ENCODE measurements at regions not wholly inside any gene's neighbourhood (a gene's known extent, or its start where the extent isn't known, plus 50 kb on each side); places are given as distances from the start of the nearest gene placed in this dataset.

- Mint-ChIP-seq H3K9me3 (no peaks in the 10 kb centered on the region), H3K27ac (no peak overlapping the region), H3K36me3 (ENCODE audit: low read depth) (no peaks in the 10 kb centered on the region), H3K27me3 (ENCODE audit: insufficient read depth, low read depth, poor library complexity) (peaks cover 2% of the 10 kb centered on the region), H3K4me1 (peaks cover 6% of the 10 kb centered on the region; the same call in 1 of the 3 replicates), H3K4me3 (no peak overlapping the region)
- Histone ChIP-seq H3F3A (replicated peaks; ENCODE audit: low read depth) (no peaks in the 10 kb centered on the region), H3K4me2 (no peak overlapping the region), H3K4me1 (ENCODE audit: insufficient read depth) (no peaks in the 10 kb centered on the region), H4K20me1 (replicated peaks; ENCODE audit: insufficient read depth) (no peaks in the 10 kb centered on the region), H3K9me2 (ENCODE audit: insufficient read depth) (no peaks in the 10 kb centered on the region), H3K36me3 (ENCODE audit: insufficient read depth) (no peaks in the 10 kb centered on the region), H3K79me2 (replicated peaks; ENCODE audit: insufficient read depth) (no peaks in the 10 kb centered on the region), H3K27ac (ENCODE audit: low read depth) (no peak overlapping the region), H3K4me3 (no peak overlapping the region), H3K27me3 (ENCODE audit: insufficient read depth) (no peaks in the 10 kb centered on the region), H2AFZ (peak overlapping the region; percentile 58)
- no peak for DNase-seq (ENCODE audit: low spot score)
- no peak for TF ChIP-seq POLR2AphosphoS5 (IDR thresholded peaks at IDR 0.05; ENCODE audit: low read depth)
- no peak for TF ChIP-seq EZH2 (IDR thresholded peaks at IDR 0.05; ENCODE audit: low read depth, unreplicated experiment)
- no peak for TF ChIP-seq STAT1 (IDR thresholded peaks at IDR 0.05; ENCODE audit: unreplicated experiment)
- TF ChIP-seq ETS1 (IDR thresholded peaks at IDR 0.05), result no peak
- no peak for TF ChIP-seq CREB1 (CRISPR knock-in tag; IDR thresholded peaks at IDR 0.05; ENCODE audit: low read depth)
- no peak for TF ChIP-seq REST (IDR thresholded peaks at IDR 0.05; ENCODE audit: unreplicated experiment)
- no peak for TF ChIP-seq NANOG (IDR thresholded peaks at IDR 0.05; ENCODE audit: borderline replicate concordance)
- no peak for TF ChIP-seq CTCF (conservative IDR thresholded peaks at IDR 0.05; ENCODE audit: low read depth in 2 of 2)
- no peak for TF ChIP-seq ZNF114 (CRISPR knock-in tag; IDR thresholded peaks at IDR 0.05)
- no peak for TF ChIP-seq JUNB (IDR thresholded peaks at IDR 0.05; ENCODE audit: unreplicated experiment)
- no peak for TF ChIP-seq ZNF331 (CRISPR knock-in tag; IDR thresholded peaks at IDR 0.05; ENCODE audit: low read depth)
- no peak for ATAC-seq
Measured at GRCh38 chr3:27643355-27643754, 78.8 kb downstream of the EOMES start.

Measured in GM23338 (cell line).